Neural progenitor cell (in vitro differentiated cells): ENCODE measurements at regions not wholly inside any gene's neighbourhood (a gene's known extent, or its start where the extent isn't known, plus 50 kb on each side); places are given as distances from the start of the nearest gene placed in this dataset.

Experiments
- CTCF ChIP-seq: fragments of 200-600 bp; sonication (generic); IDR thresholded peaks from 2 replicates; pipeline ENCODE4 v1.5.1; 2017; ENCODE audit warnings: antibody characterized with exemption, mild to moderate bottlenecking
- EZH2 ChIP-seq: fragments of 200-600 bp; sonication (generic); IDR thresholded peaks from 2 replicates; pipeline ENCODE4 v1.6.1; 2017; ENCODE audit warnings: antibody characterized with exemption, mild to moderate bottlenecking, moderate library complexity
- EZH2phosphoT487 ChIP-seq: fragments of 200-600 bp; sonication (generic); IDR thresholded peaks from 2 replicates; pipeline ENCODE4 v1.6.1; 2017; ENCODE audit warnings: antibody characterized with exemption

GRCh38 chr3:5650303-5650702, 462.8 kb downstream of the EDEM1 start:
- no peak for TF ChIP-seq CTCF
- no peak for TF ChIP-seq EZH2
- no peak for TF ChIP-seq EZH2phosphoT487
